H9 (cell line): ENCODE measurements at regions not wholly inside any gene's neighbourhood (a gene's known extent, or its start where the extent isn't known, plus 50 kb on each side); places are given as distances from the start of the nearest gene placed in this dataset.

Experiments used
- DNase-seq: peaks from one replicate; pipeline ENCODE4 v3.0.0-alpha.2; 2017
- H2AFZ ChIP-seq: one replicate; pipeline ENCODE4 v1.6.1; 2013; ENCODE audit warnings: mild to moderate bottlenecking, low read length, control low read depth, moderate library complexity
- H2AK5ac ChIP-seq: 2 replicates; pipeline ENCODE4 v1.6.1; 2013; ENCODE audit warnings: low read length, control low read depth, mixed read lengths; ENCODE audit not compliant: insufficient read length
- H2BK120ac ChIP-seq: one replicate; pipeline ENCODE4 v1.6.1; 2013; ENCODE audit warnings: low read depth, mild to moderate bottlenecking, low read length, control low read depth, inconsistent platforms; ENCODE audit not compliant: poor library complexity, severe bottlenecking
- H2BK12ac ChIP-seq: 2 replicates; pipeline ENCODE4 v1.6.1; 2013; ENCODE audit warnings: low read length, control low read depth, mixed read lengths, low read depth; ENCODE audit not compliant: insufficient read length
- H2BK15ac ChIP-seq: 2 replicates; pipeline ENCODE4 v1.6.1; 2013; ENCODE audit warnings: low read depth, low read length, control low read depth
- H2BK20ac ChIP-seq: one replicate; pipeline ENCODE4 v1.6.1; 2013; ENCODE audit warnings: low read depth, mild to moderate bottlenecking, low read length, control low read depth, inconsistent platforms; ENCODE audit not compliant: poor library complexity, severe bottlenecking
- H2BK5ac ChIP-seq: 2 replicates; pipeline ENCODE4 v1.6.1; 2013; ENCODE audit warnings: low read length, control low read depth, mixed read lengths; ENCODE audit not compliant: insufficient read length
- H3K14ac ChIP-seq: 2 replicates; pipeline ENCODE4 v1.6.1; 2013; ENCODE audit warnings: low read length, control low read depth; ENCODE audit not compliant: insufficient read depth
- H3K18ac ChIP-seq: 2 replicates; pipeline ENCODE4 v1.6.1; 2013; ENCODE audit warnings: low read depth, mild to moderate bottlenecking, mixed read lengths, low read length, control low read depth; ENCODE audit not compliant: insufficient read length
- H3K23ac ChIP-seq: 2 replicates; pipeline ENCODE4 v1.6.1; 2013; ENCODE audit warnings: low read length, control low read depth, mixed read lengths, low read depth; ENCODE audit not compliant: insufficient read length
- H3K23me2 ChIP-seq: 2 replicates; pipeline ENCODE4 v1.6.1; 2013; ENCODE audit warnings: low read depth, mild to moderate bottlenecking, mixed read lengths, low read length, control low read depth; ENCODE audit not compliant: insufficient read length, poor library complexity, severe bottlenecking
- H3K27ac ChIP-seq: 2 replicates; pipeline ENCODE4 v1.5.1; 2013; ENCODE audit warnings: low read length, control low read depth, mixed read lengths, low read depth; ENCODE audit not compliant: insufficient read length
- H3K27me3 ChIP-seq: 2 replicates; pipeline ENCODE4 v1.6.1; 2013; ENCODE audit warnings: low read length, control low read depth, inconsistent platforms; ENCODE audit not compliant: insufficient read depth
- H3K4ac ChIP-seq: 2 replicates; pipeline ENCODE4 v1.6.1; 2013; ENCODE audit warnings: low read depth, mild to moderate bottlenecking, control low read depth, inconsistent platforms, low read length, moderate library complexity
- H3K4me1 ChIP-seq: 2 replicates; pipeline ENCODE4 v1.6.1; 2013; ENCODE audit warnings: low read length, control low read depth, inconsistent platforms; ENCODE audit not compliant: insufficient read depth
- H3K4me2 ChIP-seq: 2 replicates; pipeline ENCODE4 v1.6.1; 2013; ENCODE audit warnings: low read length, control low read depth, mixed read lengths; ENCODE audit not compliant: insufficient read length, insufficient read depth
- H3K56ac ChIP-seq: 2 replicates; pipeline ENCODE4 v1.6.1; 2013; ENCODE audit warnings: low read depth, mild to moderate bottlenecking, mixed read lengths, low read length, control low read depth; ENCODE audit not compliant: insufficient read length
- H3K79me1 ChIP-seq: 2 replicates; pipeline ENCODE4 v1.6.1; 2013; ENCODE audit warnings: low read depth, mild to moderate bottlenecking, moderate library complexity, low read length, control low read depth, inconsistent platforms; ENCODE audit not compliant: insufficient read depth, poor library complexity, severe bottlenecking
- H3K79me2 ChIP-seq: 2 replicates; pipeline ENCODE4 v1.6.1; 2013; ENCODE audit warnings: low read length, control low read depth, inconsistent platforms; ENCODE audit not compliant: insufficient read depth
- H3K9ac ChIP-seq: 2 replicates; pipeline ENCODE4 v1.6.1; 2013; ENCODE audit warnings: low read length, control low read depth, mixed read lengths; ENCODE audit not compliant: insufficient read length; ENCODE audit errors: extremely low read depth
- H3K9me3 ChIP-seq: one replicate; pipeline ENCODE4 v1.6.1; 2013; ENCODE audit warnings: low read depth, low read length, inconsistent platforms; ENCODE audit not compliant: control insufficient read depth
- H3T11ph ChIP-seq: one replicate; pipeline ENCODE4 v1.6.1; 2013; ENCODE audit warnings: mild to moderate bottlenecking, low read length, control low read depth, inconsistent platforms
- H4K20me1 ChIP-seq: one replicate; pipeline ENCODE4 v1.6.1; 2013; ENCODE audit not compliant: control insufficient read depth, insufficient read length, insufficient read depth
- H4K5ac ChIP-seq: 2 replicates; pipeline ENCODE4 v1.6.1; 2013; ENCODE audit warnings: low read depth, mild to moderate bottlenecking, mixed read lengths, low read length, control low read depth; ENCODE audit not compliant: insufficient read length
- H4K8ac ChIP-seq: replicated peaks from 2 replicates; pipeline ENCODE4 v1.6.1; 2013; ENCODE audit warnings: low read length, control low read depth, mixed read lengths, low read depth; ENCODE audit not compliant: insufficient read length
- H4K91ac ChIP-seq: 2 replicates; pipeline ENCODE4 v1.6.1; 2013; ENCODE audit warnings: low read depth, mild to moderate bottlenecking, moderate library complexity, mixed read lengths, low read length, control low read depth; ENCODE audit not compliant: insufficient read length
- H3K27ac Mint-ChIP-seq, 3 experiments: 2 replicates in 2 of 3; 3 replicates in 1 of 3; pipeline ENCODE4 v1.8.0; 2020 to 2021; ENCODE audit warnings: mixed read lengths in 3 of 3, mild to moderate bottlenecking in 1 of 3, moderate library complexity in 1 of 3
- H3K27me3 Mint-ChIP-seq: 2 replicates; pipeline ENCODE4 v1.8.0; 2021; ENCODE audit warnings: low read depth, mild to moderate bottlenecking, moderate library complexity, mixed read lengths
- H3K36me3 Mint-ChIP-seq, 3 experiments: 2 replicates in 2 of 3; 3 replicates in 1 of 3; pipeline ENCODE4 v1.8.0; 2020 to 2021; ENCODE audit warnings: low read depth in 3 of 3, mixed read lengths in 3 of 3; ENCODE audit not compliant: insufficient read depth in 1 of 3
- H3K4me1 Mint-ChIP-seq, 2 experiments: 2 replicates each; pipeline ENCODE4 v1.8.0; 2020; ENCODE audit warnings: mixed read lengths in 2 of 2
- H3K4me3 Mint-ChIP-seq, 2 experiments: 2 replicates in 1 of 2; 3 replicates in 1 of 2; pipeline ENCODE4 v1.8.0; 2020 to 2021; ENCODE audit warnings: mild to moderate bottlenecking in 2 of 2, mixed read lengths in 2 of 2, moderate library complexity in 1 of 2
- H3K9me3 Mint-ChIP-seq, 2 experiments: 2 replicates in 1 of 2; 3 replicates in 1 of 2; pipeline ENCODE4 v1.8.0; 2020; ENCODE audit warnings: mild to moderate bottlenecking in 2 of 2, mixed read lengths in 2 of 2, moderate library complexity in 1 of 2
- CTCF ChIP-seq: fragments of 200-600 bp; sonication (generic); conservative IDR thresholded peaks from 3 replicates; pipeline ENCODE4 v1.8.0; 2021; ENCODE audit warnings: antibody characterized with exemption, mild to moderate bottlenecking
- WGBS: extraction: QIAGEN DNeasy Blood & Tissue Kit; methylation state at CpG from one replicate; pipeline ENCODE4 v1.1.7; 2013; ENCODE audit warnings: missing lambda C conversion rate, low lambda C conversion rate, mixed read lengths; ENCODE audit not compliant: insufficient read length; ENCODE audit errors: extremely low coverage; 5-methylcytosine and 5-hydroxymethylcytosine counted together

- H4K91ac ChIP-seq = no peak overlapping the region
- no peak for DNase-seq
- no peaks in the 10 kb centered on the region for H3K27me3 ChIP-seq
These were observed 854.0 kb downstream of the BRD1 start for GRCh38 chr22:48973694-48974041.

More at GRCh38 chr22:48973694-48974041, 854.0 kb downstream of the BRD1 start:
- no peak for TF ChIP-seq CTCF
- no peak overlapping the region for H4K5ac ChIP-seq
- H3K56ac ChIP-seq = no peak overlapping the region
- H3K27me3 Mint-ChIP-seq = peaks cover 26% of the 10 kb centered on the region
- no peak overlapping the region for H3K9ac ChIP-seq
- no peak overlapping the region for H2BK5ac ChIP-seq
- no peak overlapping the region for H3K4me3 Mint-ChIP-seq
- H3K79me2 ChIP-seq = no peaks in the 10 kb centered on the region
- H3T11ph ChIP-seq = no peak overlapping the region
- H3K23me2 ChIP-seq = no peaks in the 10 kb centered on the region
- H3K4ac ChIP-seq = no peak overlapping the region
- no peak overlapping the region for H2AK5ac ChIP-seq
- H2BK20ac ChIP-seq = no peak overlapping the region
- H3K23ac ChIP-seq = no peak overlapping the region
- no peak overlapping the region for H3K4me2 ChIP-seq
- no peak overlapping the region for H2BK15ac ChIP-seq
- H3K4me1 Mint-ChIP-seq = peaks cover 20 to 23% of the 10 kb centered on the region in 2 experiments
- no peak overlapping the region for H3K14ac ChIP-seq
- no peak overlapping the region for H2BK120ac ChIP-seq
- H3K36me3 Mint-ChIP-seq = peaks cover 0 to under 1% (median 0%) of the 10 kb centered on the region in 3 experiments; a peak in 2 of 7 replicates
- no peak overlapping the region for H3K27ac Mint-ChIP-seq
- H3K18ac ChIP-seq = no peak overlapping the region
- peaks cover 4 to 5% of the 10 kb centered on the region in 2 experiments; a peak in 3 of 5 replicates for H3K9me3 Mint-ChIP-seq
- no peaks in the 10 kb centered on the region for H3K4me1 ChIP-seq
- no peaks in the 10 kb centered on the region for H4K20me1 ChIP-seq
- H2AFZ ChIP-seq = no peak overlapping the region
- WGBS = no CpG with 5 or more reads among the region's 8 CpGs
- no peak overlapping the region for H4K8ac ChIP-seq
- H3K79me1 ChIP-seq = no peaks in the 10 kb centered on the region
- H3K9me3 ChIP-seq = no peaks in the 10 kb centered on the region
- H3K27ac ChIP-seq = no peak overlapping the region
- H2BK12ac ChIP-seq = no peak overlapping the region
